Adrenal gland (tissue), 5 donors: ENCODE measurements at regions not wholly inside any gene's neighbourhood (a gene's known extent, or its start where the extent isn't known, plus 50 kb on each side); places are given as distances from the start of the nearest gene placed in this dataset.

ENCODE experiments used
- POLR2A ChIP-seq, 2 donors: fragments of 450-650 bp; IDR thresholded peaks; one replicate each; pipeline ENCODE4 v1.6.1; 2017; ENCODE audit warnings: antibody characterized with exemption in 2 of 2, mild to moderate bottlenecking in 2 of 2, moderate library complexity in 1 of 2
- TF ChIP-seq, protein P1 (sequence below), 6 experiments: fragments of 450-650 bp in 4 of 6; fragments of 200-600 bp in 2 of 6; sonication (generic) in 1 of 6; IDR thresholded peaks; 1 replicate in 5 of 6; 2 replicates in 1 of 6; pipeline versions ENCODE4 v1.5.1 to v1.8.0; 2016 to 2021; ENCODE audit warnings: antibody characterized with exemption in 6 of 6, mild to moderate bottlenecking in 2 of 6, moderate library complexity in 1 of 6
- donor health status: DM: no; HTN: no; CAD: no.

DNA sequence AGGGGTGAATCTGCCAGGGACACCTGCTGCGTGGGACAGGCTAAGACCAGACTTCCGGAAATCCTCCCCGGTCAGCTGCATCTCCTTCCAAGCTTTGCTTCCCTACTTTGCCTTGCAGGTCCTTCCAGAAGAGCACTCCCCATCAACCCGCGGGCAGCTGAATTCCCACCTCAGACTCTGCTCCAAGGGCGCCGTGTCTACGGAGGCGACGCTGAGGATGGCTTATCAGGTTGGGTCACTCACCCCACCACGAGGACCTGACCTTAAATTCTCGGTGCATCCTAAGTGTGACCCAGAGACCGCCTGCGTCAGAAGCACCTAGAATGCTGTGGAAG lies 78.9 kb upstream of the KMT2C start:
- TF ChIP-seq, protein P1, sequence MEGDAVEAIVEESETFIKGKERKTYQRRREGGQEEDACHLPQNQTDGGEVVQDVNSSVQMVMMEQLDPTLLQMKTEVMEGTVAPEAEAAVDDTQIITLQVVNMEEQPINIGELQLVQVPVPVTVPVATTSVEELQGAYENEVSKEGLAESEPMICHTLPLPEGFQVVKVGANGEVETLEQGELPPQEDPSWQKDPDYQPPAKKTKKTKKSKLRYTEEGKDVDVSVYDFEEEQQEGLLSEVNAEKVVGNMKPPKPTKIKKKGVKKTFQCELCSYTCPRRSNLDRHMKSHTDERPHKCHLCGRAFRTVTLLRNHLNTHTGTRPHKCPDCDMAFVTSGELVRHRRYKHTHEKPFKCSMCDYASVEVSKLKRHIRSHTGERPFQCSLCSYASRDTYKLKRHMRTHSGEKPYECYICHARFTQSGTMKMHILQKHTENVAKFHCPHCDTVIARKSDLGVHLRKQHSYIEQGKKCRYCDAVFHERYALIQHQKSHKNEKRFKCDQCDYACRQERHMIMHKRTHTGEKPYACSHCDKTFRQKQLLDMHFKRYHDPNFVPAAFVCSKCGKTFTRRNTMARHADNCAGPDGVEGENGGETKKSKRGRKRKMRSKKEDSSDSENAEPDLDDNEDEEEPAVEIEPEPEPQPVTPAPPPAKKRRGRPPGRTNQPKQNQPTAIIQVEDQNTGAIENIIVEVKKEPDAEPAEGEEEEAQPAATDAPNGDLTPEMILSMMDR (IDR thresholded peaks at IDR 0.05): no peak
- TF ChIP-seq POLR2A (IDR thresholded peaks at IDR 0.05): no peak
